ENCODE measurements at regions not wholly inside any gene's neighbourhood (a gene's known extent, or its start where the extent isn't known, plus 50 kb on each side); places are given as distances from the start of the nearest gene placed in this dataset.

DNA sequence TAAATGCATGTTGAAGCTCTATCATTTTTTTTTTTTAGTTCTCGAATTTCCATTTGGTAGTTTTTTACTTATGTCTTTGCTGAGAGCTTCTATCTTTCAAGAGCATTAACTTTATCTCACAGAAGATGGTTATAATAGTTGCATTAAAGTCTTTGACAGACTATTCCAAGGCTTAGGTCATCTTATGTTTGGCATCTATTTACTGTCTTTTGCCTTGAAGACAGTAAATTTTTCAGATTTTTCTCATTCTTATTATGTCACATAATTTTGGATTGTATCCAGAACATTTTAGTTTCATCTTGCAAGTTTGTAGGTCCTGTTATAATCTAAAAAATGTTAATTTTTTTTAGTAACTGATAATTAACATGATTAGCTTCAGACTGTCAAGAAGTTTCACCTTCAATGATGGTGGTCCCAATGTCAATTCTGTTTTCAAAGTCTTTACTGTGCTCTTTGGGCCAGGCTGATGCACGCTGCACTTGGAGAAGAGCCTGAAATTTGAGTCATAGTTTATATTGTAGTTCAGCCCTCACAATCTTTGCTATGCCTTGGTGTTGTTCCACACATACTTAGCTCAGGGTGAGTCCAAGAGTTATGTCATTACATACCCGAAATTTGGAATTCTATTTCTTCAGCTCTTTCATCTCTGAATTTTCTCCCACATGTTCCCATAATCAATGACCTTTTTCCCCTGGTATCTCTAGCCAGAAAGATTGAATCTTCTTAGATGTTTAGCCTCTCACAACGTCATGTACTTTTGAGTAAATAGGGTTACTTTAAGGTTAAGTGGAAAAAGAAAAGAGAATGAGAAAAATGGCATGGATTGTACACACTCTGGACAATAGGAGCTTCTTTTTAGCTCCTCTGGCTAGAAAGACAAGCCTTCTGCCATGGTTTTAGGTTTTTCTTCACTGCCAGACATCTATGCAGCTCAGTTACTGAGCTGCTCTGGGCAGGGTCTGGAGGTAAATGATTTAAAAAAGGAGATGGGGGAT is 110.3 kb upstream of the BTBD3 start:
- H3K4me1 ChIP-seq = peaks cover 0 to 4% (median 0%) of the 10 kb centered on the region in 4 donors
- no peak overlapping the region for H3K27ac ChIP-seq
- H3K27me3 ChIP-seq = no peaks in the 10 kb centered on the region
- no peaks in the 10 kb centered on the region for H3K36me3 ChIP-seq
- TF ChIP-seq, protein P1, sequence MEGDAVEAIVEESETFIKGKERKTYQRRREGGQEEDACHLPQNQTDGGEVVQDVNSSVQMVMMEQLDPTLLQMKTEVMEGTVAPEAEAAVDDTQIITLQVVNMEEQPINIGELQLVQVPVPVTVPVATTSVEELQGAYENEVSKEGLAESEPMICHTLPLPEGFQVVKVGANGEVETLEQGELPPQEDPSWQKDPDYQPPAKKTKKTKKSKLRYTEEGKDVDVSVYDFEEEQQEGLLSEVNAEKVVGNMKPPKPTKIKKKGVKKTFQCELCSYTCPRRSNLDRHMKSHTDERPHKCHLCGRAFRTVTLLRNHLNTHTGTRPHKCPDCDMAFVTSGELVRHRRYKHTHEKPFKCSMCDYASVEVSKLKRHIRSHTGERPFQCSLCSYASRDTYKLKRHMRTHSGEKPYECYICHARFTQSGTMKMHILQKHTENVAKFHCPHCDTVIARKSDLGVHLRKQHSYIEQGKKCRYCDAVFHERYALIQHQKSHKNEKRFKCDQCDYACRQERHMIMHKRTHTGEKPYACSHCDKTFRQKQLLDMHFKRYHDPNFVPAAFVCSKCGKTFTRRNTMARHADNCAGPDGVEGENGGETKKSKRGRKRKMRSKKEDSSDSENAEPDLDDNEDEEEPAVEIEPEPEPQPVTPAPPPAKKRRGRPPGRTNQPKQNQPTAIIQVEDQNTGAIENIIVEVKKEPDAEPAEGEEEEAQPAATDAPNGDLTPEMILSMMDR (IDR thresholded peaks at IDR 0.05) = no peak
- no peak for TF ChIP-seq POLR2A (IDR thresholded peaks at IDR 0.05)
- no peak for DNase-seq
- no peaks in the 10 kb centered on the region for H3K9me3 ChIP-seq
- H3K4me3 ChIP-seq = no peak overlapping the region

DNA sequence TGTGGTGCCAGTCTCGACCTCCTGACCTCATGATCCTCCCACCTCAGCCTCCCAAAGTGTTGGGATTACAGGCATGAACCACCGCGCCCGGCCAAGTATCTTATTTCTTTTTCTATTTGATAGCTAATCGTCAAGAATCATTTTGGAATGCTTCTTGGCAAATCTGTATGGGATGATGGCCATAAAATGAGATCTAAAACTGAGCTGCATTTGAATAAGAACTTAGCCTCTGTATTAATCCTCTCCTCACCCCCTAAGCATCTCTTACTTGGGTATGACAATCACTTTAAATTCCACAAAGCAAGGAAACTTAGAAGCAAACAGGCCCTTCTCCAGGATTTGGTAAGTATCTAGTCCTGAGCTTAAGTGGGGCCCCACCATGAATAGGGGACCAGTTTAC is 108.9 kb upstream of the BTBD3 start:
- Histone ChIP-seq H3K27ac (no peak overlapping the region), H3K9me3 (no peaks in the 10 kb centered on the region), H3K4me3 (no peak overlapping the region), H3K27me3 (no peaks in the 10 kb centered on the region), H3K36me3 (no peaks in the 10 kb centered on the region), H3K4me1 (peaks cover 0 to 4% (median 0%) of the 10 kb centered on the region in 4 donors)
- TF ChIP-seq POLR2A (IDR thresholded peaks at IDR 0.05) = no peak
- TF ChIP-seq, protein P1 (IDR thresholded peaks at IDR 0.05) = no peak
- DNase-seq = no peak

DNA sequence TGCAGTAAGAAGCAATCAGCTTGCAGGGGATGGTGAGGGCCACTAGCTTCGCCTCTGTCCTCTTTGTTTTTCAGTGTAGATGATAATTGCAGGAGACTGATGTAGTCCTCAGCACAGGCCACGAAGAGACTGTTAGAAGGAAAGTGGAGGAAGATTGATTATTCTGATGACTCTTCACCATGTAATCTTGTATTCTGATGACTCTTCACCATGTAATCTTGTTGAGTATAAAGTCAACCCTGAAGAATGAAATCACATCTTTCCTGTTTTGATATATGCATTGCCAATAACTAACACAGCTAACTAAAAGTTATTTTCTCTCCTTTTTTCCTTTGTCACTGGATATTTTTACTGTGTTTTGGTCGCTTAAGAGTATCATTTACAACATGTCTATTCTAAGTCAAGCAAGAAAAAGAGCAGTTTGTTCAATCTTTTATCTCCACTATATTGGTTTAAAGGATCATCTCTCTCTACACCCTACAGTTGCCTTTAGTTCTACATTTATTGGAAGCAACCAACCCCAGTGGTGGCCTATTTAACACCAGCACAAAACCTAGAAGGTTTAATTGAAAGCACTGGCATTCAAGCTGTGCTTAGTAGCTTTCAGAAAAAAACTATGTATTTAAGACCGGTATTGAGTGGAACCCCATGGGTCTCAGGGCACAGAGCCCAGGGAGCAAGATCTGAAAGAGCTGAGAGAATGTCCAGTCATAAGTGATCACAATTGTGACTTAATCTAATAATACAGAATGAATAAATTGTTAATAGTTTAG is 107.2 kb upstream of the BTBD3 start:
- TF ChIP-seq POLR2A (IDR thresholded peaks at IDR 0.05) = no peak
- TF ChIP-seq, protein P1 (IDR thresholded peaks at IDR 0.05) = no peak
- DNase-seq = no peak
- no peaks in the 10 kb centered on the region for H3K27me3 ChIP-seq
- no peaks in the 10 kb centered on the region for H3K9me3 ChIP-seq
- no peaks in the 10 kb centered on the region for H3K36me3 ChIP-seq
- peaks cover 0 to 4% (median 0%) of the 10 kb centered on the region in 4 donors for H3K4me1 ChIP-seq
- no peak overlapping the region for H3K27ac ChIP-seq
- H3K4me3 ChIP-seq = no peak overlapping the region

DNA sequence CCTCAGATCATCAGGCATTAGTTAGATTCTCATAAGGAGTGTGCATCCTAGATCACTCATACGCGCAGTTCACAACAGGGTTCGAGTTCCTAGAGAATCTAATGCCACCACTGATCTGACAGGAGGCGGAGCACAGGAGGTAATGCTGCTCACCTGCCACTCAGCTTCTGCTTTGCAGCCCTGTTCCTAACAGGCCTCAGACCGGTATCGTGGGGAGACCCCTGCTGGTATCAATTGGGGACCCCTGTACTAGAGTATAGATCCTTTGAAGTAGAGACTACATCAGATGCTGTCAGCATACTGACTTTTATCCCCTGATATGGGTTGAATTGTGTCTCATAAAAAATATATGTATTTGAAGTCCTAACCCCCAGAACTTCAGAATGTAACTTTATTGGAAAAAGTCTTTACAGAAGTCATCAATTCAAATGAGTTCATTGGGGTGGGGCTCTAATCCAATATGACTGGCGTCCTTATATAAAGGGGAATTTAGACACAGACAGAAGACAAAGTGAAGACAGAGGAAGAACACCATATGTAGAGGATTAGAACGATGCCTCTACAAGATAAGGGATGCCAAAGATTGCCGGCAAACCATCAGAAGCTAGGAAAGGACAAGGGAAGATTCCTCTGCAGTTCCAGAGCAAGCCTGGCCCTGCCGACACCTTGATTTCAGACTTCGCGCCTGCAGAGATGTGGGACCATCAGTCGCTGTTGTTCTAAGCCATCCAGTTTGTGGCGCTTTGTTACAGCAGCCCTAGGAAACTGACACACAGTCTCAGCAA is 104.4 kb upstream of the BTBD3 start:
- no peak overlapping the region for H3K4me3 ChIP-seq
- H3K4me1 ChIP-seq = no peaks in the 10 kb centered on the region
- H3K36me3 ChIP-seq = no peaks in the 10 kb centered on the region
- no peaks in the 10 kb centered on the region for H3K27me3 ChIP-seq
- H3K9me3 ChIP-seq = no peaks in the 10 kb centered on the region
- no peak for DNase-seq
- no peak for TF ChIP-seq POLR2A (IDR thresholded peaks at IDR 0.05)
- TF ChIP-seq, protein P1 (IDR thresholded peaks at IDR 0.05) = no peak
- H3K27ac ChIP-seq = no peak overlapping the region

DNA sequence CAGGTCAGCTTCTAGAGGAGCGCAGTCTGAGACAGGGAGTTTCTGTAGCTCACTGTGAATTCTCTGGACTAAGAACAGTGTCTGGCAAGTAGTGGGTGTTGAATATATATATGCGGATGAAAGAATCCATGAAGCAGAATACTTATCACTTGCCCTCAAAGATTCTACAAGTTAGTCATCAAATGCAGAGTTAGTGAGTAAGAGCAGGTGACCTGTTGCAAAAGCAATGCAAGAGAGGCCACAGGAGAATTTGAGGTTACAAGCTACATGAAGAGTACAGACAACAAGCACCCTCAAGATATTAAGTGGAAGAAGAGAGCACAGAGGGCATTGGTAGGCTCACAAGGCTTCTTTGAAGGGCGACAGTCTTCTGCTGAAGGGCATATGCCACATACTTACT is 103.4 kb upstream of the BTBD3 start:
- H3K27me3 ChIP-seq = no peaks in the 10 kb centered on the region
- H3K4me1 ChIP-seq = no peaks in the 10 kb centered on the region
- no peaks in the 10 kb centered on the region for H3K9me3 ChIP-seq
- no peaks in the 10 kb centered on the region for H3K36me3 ChIP-seq
- TF ChIP-seq POLR2A (IDR thresholded peaks at IDR 0.05) = no peak
- TF ChIP-seq, protein P1 (IDR thresholded peaks at IDR 0.05) = no peak
- H3K27ac ChIP-seq = no peak overlapping the region
- no peak overlapping the region for H3K4me3 ChIP-seq
- no peak for DNase-seq

Measured in Peyer's patch (tissue), 4 donors.